GM23248 (cell line): ENCODE measurements at regions not wholly inside any gene's neighbourhood (a gene's known extent, or its start where the extent isn't known, plus 50 kb on each side); places are given as distances from the start of the nearest gene placed in this dataset.
A peak's percentile ranks its signal among the peaks of the same experiment; 100 is the strongest.
"Not testable (repeated sequence)": the region's sequence is repeated elsewhere in the genome, so short reads cannot be mapped to it uniquely, and the experiment has no call there.

Source experiments
- DNase-seq: peaks from one replicate; pipeline ENCODE4 v3.0.0-alpha.2; 2015
- H2AFZ ChIP-seq: fragments of 200-600 bp; sonication (generic); 2 replicates; pipeline ENCODE4 v1.6.1; 2016; ENCODE audit warnings: antibody characterized with exemption
- H3F3A ChIP-seq: fragments of 200-600 bp; sonication (generic); 2 replicates; pipeline ENCODE4 v1.6.1; 2016; ENCODE audit warnings: mild to moderate bottlenecking, antibody characterized with exemption, mixed run types; ENCODE audit not compliant: insufficient read depth
- H3K27ac ChIP-seq: fragments of 200-600 bp; sonication (generic); 2 replicates; pipeline ENCODE4 v1.5.1; 2016; ENCODE audit warnings: mild to moderate bottlenecking
- H3K27me3 ChIP-seq: fragments of 200-600 bp; sonication (generic); replicated peaks from 2 replicates; pipeline ENCODE4 v1.6.1; 2016; ENCODE audit warnings: mild to moderate bottlenecking; ENCODE audit not compliant: insufficient read depth
- H3K36me3 ChIP-seq: fragments of 200-600 bp; sonication (generic); 2 replicates; pipeline ENCODE4 v1.6.1; 2016; ENCODE audit warnings: low read depth, mild to moderate bottlenecking
- H3K4me1 ChIP-seq: fragments of 200-600 bp; sonication (generic); 2 replicates; pipeline ENCODE4 v1.6.1; 2016; ENCODE audit warnings: mild to moderate bottlenecking; ENCODE audit not compliant: insufficient read depth
- H3K4me2 ChIP-seq: fragments of 200-600 bp; sonication (generic); one replicate; pipeline ENCODE4 v1.6.1; 2016; ENCODE audit warnings: mild to moderate bottlenecking; ENCODE audit not compliant: unreplicated experiment
- H3K4me3 ChIP-seq: fragments of 200-600 bp; sonication (generic); 2 replicates; pipeline ENCODE4 v1.5.1; 2016; ENCODE audit warnings: mild to moderate bottlenecking
- H3K79me2 ChIP-seq: fragments of 200-600 bp; sonication (generic); 2 replicates; pipeline ENCODE4 v1.6.1; 2016; ENCODE audit warnings: mild to moderate bottlenecking; ENCODE audit not compliant: insufficient read depth
- H3K9ac ChIP-seq: fragments of 200-600 bp; sonication (generic); 2 replicates; pipeline ENCODE4 v1.6.1; 2016; ENCODE audit warnings: mild to moderate bottlenecking
- H3K9me2 ChIP-seq: fragments of 200-600 bp; sonication (generic); 2 replicates; pipeline ENCODE4 v1.6.1; 2016; ENCODE audit warnings: mixed run types, mild to moderate bottlenecking, moderate library complexity; ENCODE audit not compliant: insufficient read depth
- H3K9me3 ChIP-seq: fragments of 200-600 bp; sonication (generic); one replicate; pipeline ENCODE4 v1.6.1; 2017; ENCODE audit warnings: low read depth
- H4K20me1 ChIP-seq: fragments of 200-600 bp; sonication (generic); 2 replicates; pipeline ENCODE4 v1.6.0; 2016; ENCODE audit not compliant: insufficient read depth
- EZH2 ChIP-seq: fragments of 200-600 bp; sonication (generic); IDR thresholded peaks from 2 replicates; pipeline ENCODE4 v1.6.1; 2018; ENCODE audit warnings: antibody characterized with exemption, mild to moderate bottlenecking; ENCODE audit not compliant: insufficient read depth, poor library complexity, severe bottlenecking
- EZH2phosphoT487 ChIP-seq: fragments of 200-600 bp; sonication (generic); IDR thresholded peaks from 2 replicates; pipeline ENCODE4 v1.6.1; 2018; ENCODE audit warnings: antibody characterized with exemption, moderate library complexity, mild to moderate bottlenecking, low read depth; ENCODE audit not compliant: insufficient read depth
- WGBS, 2 experiments: methylation state at CpG; one replicate each; pipeline ENCODE4 v1.1.6; 2015 to 2017; ENCODE audit warnings: low lambda C conversion rate in 2 of 2, low coverage in 1 of 2; ENCODE audit errors: missing lambda C conversion rate in 2 of 2; 5-methylcytosine and 5-hydroxymethylcytosine counted together
- in situ Hi-C: fragments of 300-500 bp; cut with MboI; formaldehyde crosslinking; loops from 2 replicates; pipeline ENCODE4 v1.15.0; 2020

DNA sequence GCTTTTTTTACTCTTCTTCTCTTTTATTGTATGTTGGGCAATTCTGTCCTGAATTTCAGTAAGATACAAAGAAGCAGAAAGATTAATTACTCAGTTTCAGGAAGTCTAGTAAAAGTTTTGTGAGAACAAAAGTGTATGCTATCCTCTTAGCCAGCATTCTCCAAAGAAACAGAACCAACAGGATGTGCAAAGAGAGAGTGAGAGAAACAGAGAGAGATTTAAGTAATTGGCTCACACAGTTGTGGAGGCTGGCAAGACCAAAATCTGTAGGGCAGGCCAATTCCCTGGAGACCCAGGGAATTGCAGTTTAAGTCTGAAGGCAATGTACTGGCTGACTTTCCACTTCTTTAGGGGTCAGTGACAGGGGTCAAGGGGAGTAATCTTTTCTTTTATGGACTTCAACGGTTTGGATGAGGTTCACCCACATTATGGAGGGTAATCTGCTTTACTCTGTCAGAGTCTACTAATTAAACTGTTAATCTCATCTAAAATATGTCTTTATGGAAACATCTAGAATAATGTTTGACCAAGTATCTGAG lies 59.2 kb upstream of the SLC39A8 start:
- no peak for DNase-seq
- WGBS, 2 experiments = 0 to 4% methylated on average over 1 of the region's 1 CpG

DNA sequence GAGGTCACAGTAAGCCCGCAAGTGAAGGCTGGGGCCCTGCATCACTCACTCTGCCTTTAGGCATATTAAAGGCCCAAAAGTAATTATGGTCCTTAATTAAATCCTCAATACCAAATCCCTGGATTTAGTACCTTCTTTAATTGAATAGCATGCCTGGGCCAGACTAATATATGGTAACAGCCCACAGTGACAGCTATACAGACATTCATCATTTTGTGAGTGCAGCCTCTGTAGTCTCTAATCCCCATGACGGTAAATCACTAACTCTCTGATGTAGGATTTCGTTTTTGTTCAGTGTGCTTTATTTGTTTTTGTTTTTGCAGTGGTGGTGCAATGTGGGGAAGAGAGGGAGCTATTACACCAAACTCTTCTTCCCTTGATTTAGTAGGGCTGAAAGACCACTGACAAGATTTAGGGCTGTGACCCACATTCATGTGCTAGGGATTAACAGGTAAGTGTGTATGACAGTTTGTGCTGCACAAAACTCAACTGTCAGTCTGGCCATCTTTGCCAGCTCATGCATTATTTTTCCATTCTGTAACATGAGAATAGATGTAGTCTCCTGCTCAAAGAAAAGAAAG lies 60.6 kb upstream of the SLC39A8 start:
- Histone ChIP-seq H3K27me3 (no peaks in the 10 kb centered on the region), H3K79me2 (no peaks in the 10 kb centered on the region), H3K9ac (no peak overlapping the region), H3K9me3 (no peaks in the 10 kb centered on the region), H3K9me2 (no peaks in the 10 kb centered on the region), H3K4me1 (no peaks in the 10 kb centered on the region), H3K4me3 (no peak overlapping the region), H3K27ac (no peak overlapping the region), H3K36me3 (no peaks in the 10 kb centered on the region), H3K4me2 (no peak overlapping the region), H3F3A (no peaks in the 10 kb centered on the region), H4K20me1 (no peaks in the 10 kb centered on the region), H2AFZ (no peak overlapping the region)
- in situ Hi-C loops = no loop called here
- WGBS, 2 experiments = 65 to 72% methylated on average over 3 of the region's 3 CpGs
- TF ChIP-seq EZH2 = no peak
- no peak for TF ChIP-seq EZH2phosphoT487
- DNase-seq = no peak

More for the DNA sequence above, 59.2 kb upstream of the SLC39A8 start:
- H3K4me1 ChIP-seq = no peaks in the 10 kb centered on the region
- no peak overlapping the region for H3K4me3 ChIP-seq
- TF ChIP-seq EZH2 (no peak), EZH2phosphoT487 (no peak)
- H2AFZ ChIP-seq = no peak overlapping the region
- H3K36me3 ChIP-seq = no peaks in the 10 kb centered on the region
- no peak overlapping the region for H3K27ac ChIP-seq
- no peaks in the 10 kb centered on the region for H3F3A ChIP-seq
- H3K4me2 ChIP-seq = no peak overlapping the region
- H3K9ac ChIP-seq = no peak overlapping the region
- no peaks in the 10 kb centered on the region for H3K9me2 ChIP-seq
- no peaks in the 10 kb centered on the region for H3K79me2 ChIP-seq
- H4K20me1 ChIP-seq = no peaks in the 10 kb centered on the region
- in situ Hi-C loops = no loop called here
- no peaks in the 10 kb centered on the region for H3K9me3 ChIP-seq
- no peaks in the 10 kb centered on the region for H3K27me3 ChIP-seq

DNA sequence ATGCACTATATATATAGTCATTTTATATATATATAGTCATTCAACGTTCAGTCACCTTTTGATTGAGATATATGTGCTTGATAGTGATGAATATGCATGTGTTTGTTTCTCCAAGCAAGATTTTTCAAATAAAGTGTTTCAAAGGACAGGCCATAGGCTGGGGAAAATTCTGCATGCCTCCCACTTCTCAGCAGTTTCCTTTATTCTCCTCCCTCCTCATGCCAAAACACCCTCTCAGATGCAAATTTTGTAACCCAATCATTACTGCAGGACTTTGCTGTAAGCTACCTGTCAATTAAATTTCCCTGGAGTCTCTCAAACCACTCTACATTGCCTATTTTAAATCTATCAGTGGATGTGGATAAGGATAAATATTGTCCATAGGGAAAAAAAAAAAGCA lies 65.6 kb upstream of the SLC39A8 start:
- in situ Hi-C loops, H3K9ac ChIP-seq, DNase-seq, H3K27me3 ChIP-seq, H3K36me3 ChIP-seq, H3K4me2 ChIP-seq, H3K79me2 ChIP-seq, H3K4me3 ChIP-seq, H3K9me3 ChIP-seq, H3K9me2 ChIP-seq, H4K20me1 ChIP-seq, H3F3A ChIP-seq, H3K27ac ChIP-seq: not testable (repeated sequence)
- Histone ChIP-seq H2AFZ (0 out of 2 replicates have a peak overlapping the region, but pooled peaks have one; percentile 68), H3K4me1 (peaks cover 11% of the 10 kb centered on the region; the same call in 1 of the 2 replicates)
- 63 to 86% methylated on average over 1 of the region's 1 CpG for WGBS, 2 experiments

DNA sequence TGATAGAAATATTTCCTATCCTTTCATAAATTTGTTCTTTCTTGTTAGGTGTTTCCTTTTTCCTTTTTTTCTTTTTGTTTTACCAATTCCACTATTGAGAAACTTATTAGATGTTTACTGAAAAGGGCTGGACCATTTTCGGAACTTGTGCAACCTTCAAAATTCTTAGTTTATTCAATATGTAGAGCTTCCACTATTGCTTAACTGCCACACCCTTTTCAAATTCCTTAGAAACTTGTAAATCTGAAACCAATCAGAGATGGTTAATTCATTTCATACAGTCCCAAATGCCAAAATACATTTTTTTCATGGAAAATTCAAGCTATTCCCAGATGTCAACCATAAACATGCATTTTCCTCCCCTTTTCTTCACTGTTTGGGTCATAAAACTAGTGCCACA lies 66.1 kb upstream of the SLC39A8 start:
- WGBS, 2 experiments = 13 to 26% methylated on average over 1 of the region's 1 CpG
- no peaks in the 10 kb centered on the region for H3K9me3 ChIP-seq
- H3K4me3 ChIP-seq = peak overlapping the region; percentile 28; the same call in 1 of the 2 replicates
- H3K4me2 ChIP-seq = peak overlapping the region; percentile 42
- peaks cover 8% of the 10 kb centered on the region for H3F3A ChIP-seq
- H3K36me3 ChIP-seq = no peaks in the 10 kb centered on the region
- in situ Hi-C loops = no loop called here
- no peaks in the 10 kb centered on the region for H4K20me1 ChIP-seq
- H3K9ac ChIP-seq = no peak overlapping the region
- no peaks in the 10 kb centered on the region for H3K79me2 ChIP-seq
- H3K27ac ChIP-seq = no peak overlapping the region
- H3K9me2 ChIP-seq = no peaks in the 10 kb centered on the region
- DNase-seq = peak; percentile 41
- H3K4me1 ChIP-seq = peaks cover 11% of the 10 kb centered on the region; the same call in 1 of the 2 replicates
- no peak for TF ChIP-seq EZH2
- no peak for TF ChIP-seq EZH2phosphoT487
- no peaks in the 10 kb centered on the region for H3K27me3 ChIP-seq
- H2AFZ ChIP-seq = peak overlapping the region; percentile 68

DNA sequence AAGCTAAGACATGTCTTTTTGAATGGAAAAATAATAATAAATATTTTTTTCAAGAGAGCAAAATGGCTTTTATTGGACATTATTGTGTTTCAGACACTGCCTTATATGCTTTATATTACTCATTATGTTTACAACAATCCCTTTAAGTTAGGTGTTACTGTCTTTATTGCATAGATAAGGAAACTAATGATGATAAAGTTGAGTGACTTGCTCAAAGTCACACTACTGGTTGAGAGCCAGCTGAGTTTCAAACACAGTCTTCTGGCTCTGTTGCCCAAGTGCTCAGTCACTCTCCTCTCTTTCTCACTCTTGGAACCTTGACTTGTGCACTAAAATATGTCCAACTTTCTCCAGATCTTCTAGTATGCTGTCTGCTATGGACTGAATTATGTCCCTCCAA lies 71.5 kb upstream of the SLC39A8 start:
- Histone ChIP-seq H3K9me3 (no peaks in the 10 kb centered on the region), H3K27ac (no peak overlapping the region), H4K20me1 (no peaks in the 10 kb centered on the region), H3K9ac (no peak overlapping the region), H3K4me3 (no peak overlapping the region), H3K79me2 (no peaks in the 10 kb centered on the region), H3K9me2 (no peaks in the 10 kb centered on the region), H3K4me2 (no peak overlapping the region), H3K36me3 (no peaks in the 10 kb centered on the region), H3K4me1 (peaks cover 2% of the 10 kb centered on the region; the same call in 1 of the 2 replicates), H2AFZ (no peak overlapping the region), H3F3A (peaks cover 2% of the 10 kb centered on the region; the same call in 1 of the 2 replicates), H3K27me3 (no peaks in the 10 kb centered on the region)
- in situ Hi-C loops = no loop called here
- no peak for TF ChIP-seq EZH2phosphoT487
- no peak for TF ChIP-seq EZH2
- DNase-seq = no peak
